Bronchial epithelial cell (primary cell): ENCODE measurements at regions not wholly inside any gene's neighbourhood (a gene's known extent, or its start where the extent isn't known, plus 50 kb on each side); places are given as distances from the start of the nearest gene placed in this dataset.
"Not testable (repeated sequence)": the region's sequence is repeated elsewhere in the genome, so short reads cannot be mapped to it uniquely, and the experiment has no call there.

ENCODE experiments used
- DNase-seq: peaks from one replicate; pipeline ENCODE4 v3.0.0-alpha.2; 2010; ENCODE audit warnings: low read depth
- FAIRE-seq: peaks from 2 replicates; lab custom pipeline; 2011; peaks lifted over from hg19 to GRCh38; lab: Jason Lieb, UNC
- H3K27me3 ChIP-seq: 2 replicates; pipeline ENCODE4 v1.5.1; 2011; ENCODE audit warnings: low read length; ENCODE audit not compliant: control insufficient read depth, insufficient read depth
- H3K36me3 ChIP-seq: 2 replicates; pipeline ENCODE4 v1.5.1; 2011; ENCODE audit warnings: low read length; ENCODE audit not compliant: control insufficient read depth, insufficient read depth
- H3K4me3 ChIP-seq: 2 replicates; pipeline ENCODE4 v1.5.1; 2011; ENCODE audit warnings: mild to moderate bottlenecking, low read depth, low read length, control low read depth
- TF ChIP-seq, protein P1 (sequence below): IDR thresholded peaks from 2 replicates; pipeline ENCODE4 v1.5.1; 2011; ENCODE audit warnings: mild to moderate bottlenecking, moderate library complexity, low read length, control low read depth, inconsistent platforms; ENCODE audit not compliant: insufficient read depth, severe bottlenecking

DNA sequence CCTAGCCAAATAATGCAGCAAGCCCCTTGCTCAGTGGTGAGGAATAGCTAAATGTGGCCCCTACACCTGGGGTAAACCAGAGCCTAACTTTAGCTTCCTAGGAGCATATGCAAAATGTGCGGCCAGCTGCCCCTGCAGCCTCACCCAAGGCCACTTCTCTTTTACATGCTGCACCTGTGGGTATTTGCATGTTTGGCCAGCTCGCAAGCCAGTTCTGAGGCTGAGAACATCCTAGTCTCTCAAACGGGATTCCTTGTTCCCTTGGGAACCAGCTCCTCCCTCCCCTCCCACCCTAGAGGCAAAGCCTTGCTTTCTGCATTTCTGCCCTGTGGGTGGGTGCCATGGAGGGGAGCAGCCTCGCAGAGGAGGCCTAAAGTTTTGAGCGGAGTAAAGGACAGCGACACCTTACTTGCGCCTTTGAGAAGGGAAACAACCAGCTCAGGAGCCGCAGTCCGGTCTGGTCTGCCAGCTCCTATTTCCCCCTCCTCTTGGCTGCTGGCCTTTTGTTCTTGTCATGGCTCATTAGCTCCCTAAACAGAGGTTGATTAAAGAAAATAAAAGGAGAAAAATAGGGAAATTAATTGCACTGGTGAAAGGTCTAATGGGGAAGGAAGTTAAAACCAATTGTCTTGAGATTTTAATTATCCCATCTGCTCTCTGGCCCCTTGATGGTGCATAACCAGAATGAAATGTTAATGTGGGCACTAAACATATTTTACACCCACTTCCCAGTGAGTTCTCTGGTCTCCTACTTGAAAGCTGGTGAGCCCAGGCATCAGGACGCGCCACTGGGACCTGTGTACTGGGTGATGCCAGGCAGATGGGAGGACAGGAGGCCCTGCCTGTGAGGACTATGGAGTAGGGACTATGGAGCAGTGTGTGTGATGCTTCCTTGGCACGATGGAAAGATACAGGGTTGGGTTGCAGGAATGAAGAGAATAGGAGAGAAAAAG lies 68.7 kb downstream of the TEX35 start:
- Histone ChIP-seq H3K4me3 (no peak overlapping the region), H3K27me3 (no peaks in the 10 kb centered on the region), H3K36me3 (peaks cover 1% of the 10 kb centered on the region)
- DNase-seq = no peak
- TF ChIP-seq, protein P1, sequence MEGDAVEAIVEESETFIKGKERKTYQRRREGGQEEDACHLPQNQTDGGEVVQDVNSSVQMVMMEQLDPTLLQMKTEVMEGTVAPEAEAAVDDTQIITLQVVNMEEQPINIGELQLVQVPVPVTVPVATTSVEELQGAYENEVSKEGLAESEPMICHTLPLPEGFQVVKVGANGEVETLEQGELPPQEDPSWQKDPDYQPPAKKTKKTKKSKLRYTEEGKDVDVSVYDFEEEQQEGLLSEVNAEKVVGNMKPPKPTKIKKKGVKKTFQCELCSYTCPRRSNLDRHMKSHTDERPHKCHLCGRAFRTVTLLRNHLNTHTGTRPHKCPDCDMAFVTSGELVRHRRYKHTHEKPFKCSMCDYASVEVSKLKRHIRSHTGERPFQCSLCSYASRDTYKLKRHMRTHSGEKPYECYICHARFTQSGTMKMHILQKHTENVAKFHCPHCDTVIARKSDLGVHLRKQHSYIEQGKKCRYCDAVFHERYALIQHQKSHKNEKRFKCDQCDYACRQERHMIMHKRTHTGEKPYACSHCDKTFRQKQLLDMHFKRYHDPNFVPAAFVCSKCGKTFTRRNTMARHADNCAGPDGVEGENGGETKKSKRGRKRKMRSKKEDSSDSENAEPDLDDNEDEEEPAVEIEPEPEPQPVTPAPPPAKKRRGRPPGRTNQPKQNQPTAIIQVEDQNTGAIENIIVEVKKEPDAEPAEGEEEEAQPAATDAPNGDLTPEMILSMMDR = no peak
- no peak for FAIRE-seq

DNA sequence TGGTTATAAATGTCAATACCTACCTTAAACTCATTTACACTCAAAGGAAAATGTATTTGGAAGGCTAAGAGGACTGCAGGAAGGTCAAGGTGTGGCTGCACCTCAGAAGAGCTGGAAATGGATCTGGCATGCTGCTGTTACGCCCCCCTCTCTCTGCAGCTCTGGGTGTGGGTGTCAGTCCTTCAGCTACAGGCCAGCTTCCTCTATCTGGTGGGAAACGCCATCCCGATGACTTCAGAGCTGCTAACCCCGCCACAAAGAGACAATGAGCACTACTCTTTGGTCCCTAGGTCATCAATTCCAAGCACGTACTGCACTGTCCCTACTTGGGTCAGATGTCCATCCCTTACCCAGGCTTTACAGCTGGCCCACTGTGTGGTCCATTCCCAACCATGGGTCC lies 74.2 kb downstream of the TEX35 start:
- H3K4me3 ChIP-seq = no peak overlapping the region
- peaks cover 2% of the 10 kb centered on the region for H3K27me3 ChIP-seq
- DNase-seq (no peak), FAIRE-seq (no peak)
- H3K36me3 ChIP-seq = no peaks in the 10 kb centered on the region
- TF ChIP-seq, protein P1 = no peak

DNA sequence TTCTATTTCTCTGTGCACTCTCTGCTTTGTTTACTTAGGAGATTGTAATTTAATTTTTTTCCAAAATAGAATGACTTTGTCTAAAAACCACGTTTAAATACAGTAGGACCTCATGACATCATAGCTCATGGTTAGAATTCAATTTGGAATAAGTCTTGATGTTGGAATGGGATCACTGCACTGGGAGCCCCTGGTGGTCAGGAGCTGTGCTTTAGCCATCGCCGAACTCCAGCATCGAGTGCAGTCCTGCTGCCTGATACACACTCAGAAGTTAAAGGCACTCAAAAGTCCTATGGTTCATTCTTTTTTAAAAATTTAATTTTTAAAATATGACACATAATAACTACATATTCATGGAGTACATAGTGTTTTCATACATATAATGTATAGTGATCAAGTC lies 75.1 kb downstream of the TEX35 start:
- peaks cover 2% of the 10 kb centered on the region for H3K27me3 ChIP-seq
- TF ChIP-seq, protein P1 = no peak
- DNase-seq (no peak), FAIRE-seq (no peak)
- H3K4me3 ChIP-seq = no peak overlapping the region
- H3K36me3 ChIP-seq = no peaks in the 10 kb centered on the region

DNA sequence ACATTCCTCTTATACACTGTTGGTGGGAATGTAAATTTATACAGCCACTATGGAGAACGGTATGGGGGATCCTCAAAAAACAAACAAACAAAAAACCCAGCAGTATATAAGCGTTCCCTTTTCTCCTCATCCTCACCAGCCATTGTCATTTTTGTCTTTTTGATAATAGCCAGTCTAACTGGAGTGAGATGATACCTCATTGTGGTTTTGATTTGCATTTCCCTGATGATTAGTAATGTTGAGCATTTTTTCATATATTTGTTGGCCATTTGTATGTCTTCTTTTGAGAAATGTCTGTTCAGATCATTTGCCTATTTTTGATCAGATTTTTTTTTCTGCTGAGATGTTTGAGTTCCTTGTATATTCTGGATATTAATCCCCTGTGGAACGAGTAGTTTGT lies 76.1 kb downstream of the TEX35 start:
- H3K36me3 ChIP-seq, H3K27me3 ChIP-seq, DNase-seq, H3K4me3 ChIP-seq, FAIRE-seq: not testable (repeated sequence)

DNA sequence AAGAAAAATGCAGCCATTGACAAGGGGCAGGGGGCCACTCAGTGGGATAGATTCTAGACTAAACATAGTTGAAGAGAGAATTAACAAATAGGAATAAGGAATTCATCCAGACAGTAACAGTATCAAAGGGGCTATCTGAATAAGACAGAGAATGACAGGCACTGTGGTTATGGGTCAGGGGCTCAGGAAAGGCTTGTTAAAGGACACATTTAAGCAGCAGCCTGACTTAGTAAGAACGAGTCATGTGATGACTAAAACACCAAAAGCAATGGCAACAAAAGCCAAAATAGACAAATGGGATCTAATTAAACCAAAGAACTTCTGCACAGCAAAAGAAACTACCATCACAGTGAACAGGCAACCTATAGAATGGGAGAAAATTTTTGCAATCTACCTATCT lies 78.9 kb downstream of the TEX35 start:
- H3K4me3 ChIP-seq = not testable (repeated sequence)

DNA sequence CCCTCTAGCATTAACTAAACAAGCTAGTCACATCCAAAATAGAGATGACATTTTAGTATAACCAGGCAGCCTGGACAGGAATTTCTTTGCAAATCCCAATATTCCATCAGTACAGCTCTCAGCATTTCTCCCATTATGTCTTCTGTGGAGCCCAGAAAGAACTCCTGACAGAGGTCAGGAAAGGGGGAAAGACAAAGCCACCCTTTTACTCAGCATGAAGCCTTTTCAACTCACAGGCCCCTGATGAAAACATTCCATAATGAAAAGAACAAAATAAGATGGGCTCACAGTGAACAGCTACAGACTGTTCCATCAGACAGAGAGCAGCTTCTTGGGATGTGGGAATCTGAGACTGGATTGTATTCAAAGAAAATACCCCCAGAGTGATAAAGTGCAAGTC lies 80.6 kb downstream of the TEX35 start:
- TF ChIP-seq, protein P1 = no peak
- Histone ChIP-seq H3K27me3 (no peaks in the 10 kb centered on the region), H3K36me3 (no peaks in the 10 kb centered on the region), H3K4me3 (no peak overlapping the region)
- FAIRE-seq (no peak), DNase-seq (no peak)

More for the DNA sequence above, 78.9 kb downstream of the TEX35 start:
- H3K27me3 ChIP-seq, H3K36me3 ChIP-seq, FAIRE-seq: not testable (repeated sequence)
- peak; percentile 44 for DNase-seq

DNA sequence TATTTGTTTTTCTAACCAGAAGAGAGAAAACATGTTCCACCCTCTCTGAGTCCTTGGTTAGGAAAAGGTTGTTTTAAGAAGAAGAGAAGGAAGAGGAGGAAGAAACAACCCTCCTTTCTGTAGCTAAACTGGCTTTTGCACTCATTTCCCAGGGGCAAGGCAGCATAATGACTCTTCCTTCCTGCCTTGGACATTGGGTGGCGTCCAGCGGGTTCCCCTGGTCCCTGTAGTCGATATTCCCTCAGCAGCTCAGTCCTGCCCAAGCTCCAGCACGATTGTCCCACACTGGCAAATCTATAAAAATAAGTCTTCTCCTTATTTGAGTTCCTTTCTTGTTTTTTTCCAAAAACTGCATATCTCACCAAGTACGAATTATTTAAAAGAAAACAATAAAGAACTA lies 81.2 kb downstream of the TEX35 start:
- Histone ChIP-seq H3K36me3 (no peaks in the 10 kb centered on the region), H3K4me3 (no peak overlapping the region), H3K27me3 (no peaks in the 10 kb centered on the region)
- no peak for FAIRE-seq
- TF ChIP-seq, protein P1 = no peak
- DNase-seq = no peak
